ENCODE measurements at regions not wholly inside any gene's neighbourhood (a gene's known extent, or its start where the extent isn't known, plus 50 kb on each side); places are given as distances from the start of the nearest gene placed in this dataset.

DNA sequence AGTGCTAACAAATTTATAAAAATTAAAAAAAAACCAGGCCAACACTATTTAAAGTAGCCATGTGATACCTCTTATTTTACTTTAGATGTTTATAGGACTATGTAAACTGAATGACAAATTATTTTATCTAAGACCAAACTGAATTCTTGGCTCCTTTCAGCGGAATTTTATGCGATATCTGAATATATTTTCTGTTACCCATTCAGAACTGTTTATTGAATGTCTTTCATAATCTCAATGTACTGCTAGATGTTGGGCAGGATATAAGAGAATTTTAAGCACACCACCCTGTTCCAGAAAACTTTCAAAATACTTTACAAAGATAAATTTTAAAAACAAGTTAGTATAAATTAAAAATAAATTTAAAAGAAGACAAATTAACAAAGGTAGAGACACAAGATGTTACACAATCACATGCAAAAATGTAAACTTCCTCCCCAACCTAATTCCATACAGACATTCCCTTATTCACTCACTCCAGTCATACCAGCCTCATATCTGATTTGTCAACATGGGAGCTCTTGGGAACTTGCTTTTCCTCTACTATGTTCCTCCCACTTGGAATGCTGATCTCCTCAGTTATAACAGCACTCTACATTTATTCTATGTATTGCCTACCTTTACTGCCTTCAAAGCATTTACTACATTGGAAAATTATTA lies 154.6 kb upstream of the MBNL1 start:
- TF ChIP-seq OSR1 (CRISPR knock-in tag; IDR thresholded peaks at IDR 0.05) (no peak), GLIS3 (CRISPR knock-in tag; IDR thresholded peaks at IDR 0.05) (no peak), TCF4 (CRISPR knock-in tag; IDR thresholded peaks at IDR 0.05; ENCODE audit: borderline replicate concordance) (no peak), TOX (CRISPR knock-in tag; IDR thresholded peaks at IDR 0.05; ENCODE audit: borderline replicate concordance) (no peak), ZFP3 (CRISPR knock-in tag; IDR thresholded peaks at IDR 0.05) (no peak)
- TF ChIP-seq, protein P1, sequence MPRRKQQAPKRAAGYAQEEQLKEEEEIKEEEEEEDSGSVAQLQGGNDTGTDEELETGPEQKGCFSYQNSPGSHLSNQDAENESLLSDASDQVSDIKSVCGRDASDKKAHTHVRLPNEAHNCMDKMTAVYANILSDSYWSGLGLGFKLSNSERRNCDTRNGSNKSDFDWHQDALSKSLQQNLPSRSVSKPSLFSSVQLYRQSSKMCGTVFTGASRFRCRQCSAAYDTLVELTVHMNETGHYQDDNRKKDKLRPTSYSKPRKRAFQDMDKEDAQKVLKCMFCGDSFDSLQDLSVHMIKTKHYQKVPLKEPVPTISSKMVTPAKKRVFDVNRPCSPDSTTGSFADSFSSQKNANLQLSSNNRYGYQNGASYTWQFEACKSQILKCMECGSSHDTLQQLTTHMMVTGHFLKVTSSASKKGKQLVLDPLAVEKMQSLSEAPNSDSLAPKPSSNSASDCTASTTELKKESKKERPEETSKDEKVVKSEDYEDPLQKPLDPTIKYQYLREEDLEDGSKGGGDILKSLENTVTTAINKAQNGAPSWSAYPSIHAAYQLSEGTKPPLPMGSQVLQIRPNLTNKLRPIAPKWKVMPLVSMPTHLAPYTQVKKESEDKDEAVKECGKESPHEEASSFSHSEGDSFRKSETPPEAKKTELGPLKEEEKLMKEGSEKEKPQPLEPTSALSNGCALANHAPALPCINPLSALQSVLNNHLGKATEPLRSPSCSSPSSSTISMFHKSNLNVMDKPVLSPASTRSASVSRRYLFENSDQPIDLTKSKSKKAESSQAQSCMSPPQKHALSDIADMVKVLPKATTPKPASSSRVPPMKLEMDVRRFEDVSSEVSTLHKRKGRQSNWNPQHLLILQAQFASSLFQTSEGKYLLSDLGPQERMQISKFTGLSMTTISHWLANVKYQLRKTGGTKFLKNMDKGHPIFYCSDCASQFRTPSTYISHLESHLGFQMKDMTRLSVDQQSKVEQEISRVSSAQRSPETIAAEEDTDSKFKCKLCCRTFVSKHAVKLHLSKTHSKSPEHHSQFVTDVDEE (CRISPR knock-in tag; IDR thresholded peaks at IDR 0.05), result no peak
- TF ChIP-seq, protein P2, sequence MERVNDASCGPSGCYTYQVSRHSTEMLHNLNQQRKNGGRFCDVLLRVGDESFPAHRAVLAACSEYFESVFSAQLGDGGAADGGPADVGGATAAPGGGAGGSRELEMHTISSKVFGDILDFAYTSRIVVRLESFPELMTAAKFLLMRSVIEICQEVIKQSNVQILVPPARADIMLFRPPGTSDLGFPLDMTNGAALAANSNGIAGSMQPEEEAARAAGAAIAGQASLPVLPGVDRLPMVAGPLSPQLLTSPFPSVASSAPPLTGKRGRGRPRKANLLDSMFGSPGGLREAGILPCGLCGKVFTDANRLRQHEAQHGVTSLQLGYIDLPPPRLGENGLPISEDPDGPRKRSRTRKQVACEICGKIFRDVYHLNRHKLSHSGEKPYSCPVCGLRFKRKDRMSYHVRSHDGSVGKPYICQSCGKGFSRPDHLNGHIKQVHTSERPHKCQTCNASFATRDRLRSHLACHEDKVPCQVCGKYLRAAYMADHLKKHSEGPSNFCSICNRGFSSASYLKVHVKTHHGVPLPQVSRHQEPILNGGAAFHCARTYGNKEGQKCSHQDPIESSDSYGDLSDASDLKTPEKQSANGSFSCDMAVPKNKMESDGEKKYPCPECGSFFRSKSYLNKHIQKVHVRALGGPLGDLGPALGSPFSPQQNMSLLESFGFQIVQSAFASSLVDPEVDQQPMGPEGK (CRISPR knock-in tag; IDR thresholded peaks at IDR 0.05; ENCODE audit: borderline replicate concordance), result no peak
